Smooth muscle cell (in vitro differentiated cells): ENCODE measurements at regions not wholly inside any gene's neighbourhood (a gene's known extent, or its start where the extent isn't known, plus 50 kb on each side); places are given as distances from the start of the nearest gene placed in this dataset.

ENCODE experiments used
- DNase-seq: peaks from one replicate; lab custom pipeline; 2025; ENCODE audit not compliant: unreplicated experiment; lab: John Stamatoyannopoulos, UW
- H2AFZ ChIP-seq: fragments of 200-600 bp; sonication (generic); 2 replicates; pipeline ENCODE4 v1.6.0; 2016; ENCODE audit warnings: antibody characterized with exemption, low read depth, mild to moderate bottlenecking
- H3F3A ChIP-seq: fragments of 200-600 bp; sonication (generic); 2 replicates; pipeline ENCODE4 v1.6.0; 2017; ENCODE audit warnings: antibody characterized with exemption, low read depth
- H3K27ac ChIP-seq: fragments of 200-600 bp; sonication (generic); 2 replicates; pipeline ENCODE4 v1.5.1; 2016; ENCODE audit warnings: low read depth, mild to moderate bottlenecking
- H3K27me3 ChIP-seq: fragments of 200-600 bp; sonication (generic); 2 replicates; pipeline ENCODE4 v1.6.1; 2016; ENCODE audit warnings: low read depth, mild to moderate bottlenecking
- H3K36me3 ChIP-seq: fragments of 200-600 bp; sonication (generic); 2 replicates; pipeline ENCODE4 v1.5.1; 2016; ENCODE audit warnings: low read depth
- H3K4me1 ChIP-seq: fragments of 200-600 bp; sonication (generic); 2 replicates; pipeline ENCODE4 v1.5.1; 2016; ENCODE audit warnings: low read depth
- H3K4me2 ChIP-seq: fragments of 200-600 bp; sonication (generic); 2 replicates; pipeline ENCODE4 v1.6.0; 2016; ENCODE audit warnings: mild to moderate bottlenecking
- H3K4me3 ChIP-seq: fragments of 200-600 bp; sonication (generic); 2 replicates; pipeline ENCODE4 v1.5.1; 2016; ENCODE audit warnings: mild to moderate bottlenecking
- H3K79me2 ChIP-seq: fragments of 200-600 bp; sonication (generic); 2 replicates; pipeline ENCODE4 v1.6.0; 2016; ENCODE audit warnings: low read depth, mild to moderate bottlenecking
- H3K9ac ChIP-seq: fragments of 200-600 bp; sonication (generic); 2 replicates; pipeline ENCODE4 v1.6.0; 2016; ENCODE audit warnings: low read depth
- H3K9me3 ChIP-seq: fragments of 200-600 bp; sonication (generic); replicated peaks from 2 replicates; pipeline ENCODE4 v1.5.1; 2016; ENCODE audit warnings: low read depth
- H4K20me1 ChIP-seq: fragments of 200-600 bp; sonication (generic); 2 replicates; pipeline ENCODE4 v1.6.0; 2016; ENCODE audit warnings: low read depth
- CTCF ChIP-seq: fragments of 200-600 bp; sonication (generic); IDR thresholded peaks from 2 replicates; pipeline ENCODE4 v1.5.1; 2017; ENCODE audit warnings: borderline replicate concordance, mild to moderate bottlenecking, antibody characterized with exemption; ENCODE audit not compliant: insufficient read depth, poor library complexity, severe bottlenecking
- WGBS: methylation state at CpG from one replicate; pipeline ENCODE4 v1.1.7; 2016; ENCODE audit warnings: low lambda C conversion rate; 5-methylcytosine and 5-hydroxymethylcytosine counted together

DNA sequence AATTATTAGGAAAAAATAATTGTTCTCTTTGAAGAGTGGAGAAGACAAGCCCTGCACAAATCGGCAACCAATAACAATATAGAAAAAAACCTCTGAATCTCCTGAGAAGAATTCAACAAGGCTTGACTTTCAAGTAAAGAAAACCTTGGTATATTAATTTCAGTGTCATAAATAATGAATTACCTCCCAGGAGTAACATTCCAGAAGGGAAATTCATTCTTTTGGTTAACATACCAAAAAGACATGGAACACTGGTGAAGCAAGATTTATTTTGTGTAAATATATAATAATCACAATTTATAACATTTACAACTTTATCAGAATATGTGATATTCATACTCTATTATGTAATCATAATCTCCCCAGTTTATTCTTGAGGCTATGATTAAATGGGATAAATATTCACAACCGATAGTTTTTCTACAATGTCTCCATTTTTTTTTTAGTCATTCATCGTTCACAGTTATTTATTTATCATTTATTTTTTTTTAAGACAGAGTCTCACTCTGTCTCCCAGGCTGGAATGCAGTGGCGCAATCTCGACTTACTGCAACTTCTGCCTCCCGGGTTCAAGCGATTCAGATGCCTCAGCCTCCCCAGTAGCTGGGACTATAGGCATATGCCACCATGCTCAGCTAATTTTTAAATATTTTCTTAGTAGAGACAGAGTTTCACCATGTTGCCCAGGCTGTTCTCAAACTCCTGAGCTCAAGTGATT is 53.0 kb upstream of the RPS6KA6 start:
- 90% methylated on average over 7 of the region's 7 CpGs for WGBS

More for the DNA sequence above, 53.0 kb upstream of the RPS6KA6 start:
- Histone ChIP-seq H3K9ac (no peak overlapping the region), H3K36me3 (no peaks in the 10 kb centered on the region), H4K20me1 (no peaks in the 10 kb centered on the region), H3K9me3 (no peaks in the 10 kb centered on the region), H3F3A (no peaks in the 10 kb centered on the region), H2AFZ (no peak overlapping the region), H3K79me2 (no peaks in the 10 kb centered on the region), H3K27ac (no peak overlapping the region), H3K27me3 (no peaks in the 10 kb centered on the region), H3K4me3 (no peak overlapping the region), H3K4me2 (no peak overlapping the region), H3K4me1 (no peaks in the 10 kb centered on the region)
- no peak for TF ChIP-seq CTCF
- no peak for DNase-seq
